ENCODE measurements at regions not wholly inside any gene's neighbourhood (a gene's known extent, or its start where the extent isn't known, plus 50 kb on each side); places are given as distances from the start of the nearest gene placed in this dataset.

- no peak for DNase-seq (ENCODE audit: extremely low read depth, low read depth)
- TF ChIP-seq, protein P1, sequence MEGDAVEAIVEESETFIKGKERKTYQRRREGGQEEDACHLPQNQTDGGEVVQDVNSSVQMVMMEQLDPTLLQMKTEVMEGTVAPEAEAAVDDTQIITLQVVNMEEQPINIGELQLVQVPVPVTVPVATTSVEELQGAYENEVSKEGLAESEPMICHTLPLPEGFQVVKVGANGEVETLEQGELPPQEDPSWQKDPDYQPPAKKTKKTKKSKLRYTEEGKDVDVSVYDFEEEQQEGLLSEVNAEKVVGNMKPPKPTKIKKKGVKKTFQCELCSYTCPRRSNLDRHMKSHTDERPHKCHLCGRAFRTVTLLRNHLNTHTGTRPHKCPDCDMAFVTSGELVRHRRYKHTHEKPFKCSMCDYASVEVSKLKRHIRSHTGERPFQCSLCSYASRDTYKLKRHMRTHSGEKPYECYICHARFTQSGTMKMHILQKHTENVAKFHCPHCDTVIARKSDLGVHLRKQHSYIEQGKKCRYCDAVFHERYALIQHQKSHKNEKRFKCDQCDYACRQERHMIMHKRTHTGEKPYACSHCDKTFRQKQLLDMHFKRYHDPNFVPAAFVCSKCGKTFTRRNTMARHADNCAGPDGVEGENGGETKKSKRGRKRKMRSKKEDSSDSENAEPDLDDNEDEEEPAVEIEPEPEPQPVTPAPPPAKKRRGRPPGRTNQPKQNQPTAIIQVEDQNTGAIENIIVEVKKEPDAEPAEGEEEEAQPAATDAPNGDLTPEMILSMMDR (IDR thresholded peaks at IDR 0.05; ENCODE audit: low read depth, low read length) = no peak
These were observed 387.7 kb downstream of the BTBD3 start for GRCh38 chr20:12305188-12305950.

DNA sequence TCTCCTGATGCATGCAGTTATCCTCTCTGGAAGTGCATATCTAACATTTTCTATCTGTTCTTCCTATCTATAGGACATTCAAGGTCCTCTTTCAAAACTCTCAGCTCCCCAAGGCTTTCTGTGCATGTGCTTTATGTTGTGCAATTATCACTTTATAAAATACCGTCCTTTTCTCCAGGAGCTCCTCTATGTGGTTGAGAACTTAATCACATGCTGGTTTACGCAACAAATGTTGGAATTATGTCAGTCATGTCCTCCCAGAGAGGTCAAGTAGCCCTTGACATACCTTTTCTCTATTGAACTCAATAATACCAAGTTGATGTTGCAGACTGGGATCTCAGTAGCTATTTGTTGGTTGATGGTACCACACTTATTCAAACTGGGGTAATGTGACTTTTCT, 388.4 kb downstream of the BTBD3 start:
- TF ChIP-seq, protein P1 (IDR thresholded peaks at IDR 0.05; ENCODE audit: low read depth, low read length) = no peak
- DNase-seq (ENCODE audit: extremely low read depth, low read depth) = no peak

- TF ChIP-seq, protein P1 (IDR thresholded peaks at IDR 0.05; ENCODE audit: low read depth, low read length) = no peak
- no peak for DNase-seq (ENCODE audit: extremely low read depth, low read depth)
These were observed 393.6 kb downstream of the BTBD3 start for GRCh38 chr20:12311094-12311865.

DNA sequence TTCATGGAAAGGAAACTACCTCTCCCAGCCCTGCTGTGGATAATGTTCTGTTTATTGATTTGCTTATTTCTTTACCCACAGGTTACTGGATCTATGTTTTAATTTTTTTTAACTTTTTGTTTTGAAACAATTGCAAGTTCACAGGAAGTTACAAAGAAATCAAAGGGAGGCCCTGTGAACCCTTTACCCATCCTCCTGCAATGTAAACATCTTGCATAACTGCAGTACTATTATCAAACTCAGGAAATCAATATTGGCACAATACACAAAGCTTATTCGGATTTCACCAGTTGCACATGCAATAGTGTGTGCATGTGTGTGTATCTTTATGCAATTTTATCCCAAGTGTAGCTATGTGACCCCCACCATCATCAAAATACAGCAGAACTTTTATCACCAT, 398.0 kb downstream of the BTBD3 start:
- TF ChIP-seq, protein P1 (IDR thresholded peaks at IDR 0.05; ENCODE audit: low read depth, low read length) = no peak
- no peak for DNase-seq (ENCODE audit: extremely low read depth, low read depth)

- TF ChIP-seq, protein P1 (IDR thresholded peaks at IDR 0.05; ENCODE audit: low read depth, low read length) = no peak
- no peak for DNase-seq (ENCODE audit: extremely low read depth, low read depth)
These were observed 399.1 kb downstream of the BTBD3 start for GRCh38 chr20:12316794-12317193.

GRCh38 chr20:12317433-12317832, 399.7 kb downstream of the BTBD3 start:
- DNase-seq (ENCODE audit: extremely low read depth, low read depth) = no peak
- TF ChIP-seq, protein P1 (IDR thresholded peaks at IDR 0.05; ENCODE audit: low read depth, low read length) = no peak

DNA sequence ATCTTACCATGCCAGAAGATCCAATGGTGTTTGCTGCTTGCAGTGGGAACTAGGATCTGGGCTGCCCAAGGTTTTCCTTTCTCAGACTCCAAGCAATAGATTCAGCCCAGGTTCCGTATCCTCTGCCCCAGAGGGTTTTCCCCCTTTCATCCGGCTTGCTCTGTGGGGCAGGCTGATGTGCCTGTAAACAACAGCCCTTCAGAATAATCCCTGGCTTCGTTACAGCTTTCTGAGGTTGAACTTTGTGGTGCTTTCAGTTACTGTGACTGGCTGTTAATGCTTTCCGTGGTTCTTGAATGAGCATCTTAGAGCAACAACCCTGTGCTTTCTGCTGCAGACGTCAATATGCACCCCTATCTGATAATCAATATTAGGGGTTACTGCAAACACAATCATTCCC, 400.4 kb downstream of the BTBD3 start:
- TF ChIP-seq, protein P1 (IDR thresholded peaks at IDR 0.05; ENCODE audit: low read depth, low read length) = no peak

More for the DNA sequence above, 400.4 kb downstream of the BTBD3 start:
- no peak for DNase-seq (ENCODE audit: extremely low read depth, low read depth)

Data from AG09319 (cell line).